ENCODE measurements at regions not wholly inside any gene's neighbourhood (a gene's known extent, or its start where the extent isn't known, plus 50 kb on each side); places are given as distances from the start of the nearest gene placed in this dataset.

DNA sequence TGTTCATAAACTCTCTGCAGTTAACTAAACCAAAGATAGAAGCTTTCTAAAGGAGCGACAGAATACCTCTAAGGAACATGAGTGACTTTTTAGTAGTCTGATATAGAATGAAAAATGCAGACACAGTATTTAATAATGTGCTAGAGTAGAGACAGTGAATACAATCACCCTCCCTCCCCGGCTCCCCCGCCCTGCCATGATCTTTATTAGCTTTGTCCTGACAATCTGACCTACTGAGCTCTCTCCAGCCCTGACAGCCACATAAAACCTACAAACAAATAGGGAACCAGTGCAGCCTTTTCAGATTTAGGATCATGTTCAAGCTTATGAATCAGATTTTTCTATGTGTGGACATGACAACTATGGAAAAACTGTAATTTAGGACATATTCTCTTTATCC, 777.6 kb upstream of the FANCL start:
- no peak for DNase-seq

GRCh38 chr2:59015027-59015426, 773.9 kb upstream of the FANCL start:
- no peak for DNase-seq

- no peak for DNase-seq
Observed at GRCh38 chr2:59012971-59013370, 771.8 kb upstream of the FANCL start.

DNA sequence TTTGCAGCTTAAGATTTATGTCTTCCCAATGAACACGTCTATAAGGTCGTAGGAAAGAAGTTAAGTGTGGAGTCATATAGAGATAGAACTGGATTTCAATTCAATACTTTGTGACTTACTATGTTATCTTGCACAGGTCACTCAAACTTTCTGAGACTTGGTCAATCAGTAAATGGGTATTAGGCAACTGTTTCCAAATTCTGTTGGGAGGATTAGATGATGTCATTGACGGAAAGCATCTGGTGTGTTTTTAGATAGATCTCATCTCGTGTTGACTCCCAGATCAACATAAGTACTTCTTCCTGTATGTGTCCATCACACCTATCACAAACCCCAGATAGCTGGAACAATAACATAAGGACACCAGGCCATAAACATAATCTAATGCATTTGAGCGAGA, 771.1 kb upstream of the FANCL start:
- no peak for DNase-seq

GRCh38 chr2:59008950-59009349, 767.8 kb upstream of the FANCL start:
- no peak for DNase-seq

- DNase-seq: no peak
Observed at GRCh38 chr2:59005836-59006615, 764.9 kb upstream of the FANCL start.

DNA sequence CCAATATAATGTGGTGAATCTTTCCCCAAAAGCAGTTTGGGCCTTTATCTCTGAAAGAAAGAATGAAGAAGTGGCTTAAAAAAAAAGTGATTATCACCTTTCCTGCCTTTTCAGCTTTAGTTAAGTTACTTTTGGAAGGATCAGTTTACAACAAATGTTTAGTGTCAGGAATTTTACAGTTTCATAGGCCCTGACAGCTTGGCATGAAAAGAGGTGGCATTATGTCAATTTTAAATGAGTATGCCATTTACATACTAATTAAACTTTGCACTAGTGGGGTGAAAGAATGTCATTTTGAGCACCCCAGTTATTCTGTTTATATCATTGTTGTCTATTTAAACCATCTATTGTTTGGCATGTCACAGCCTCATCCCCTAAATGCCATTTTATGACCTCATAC, 763.5 kb upstream of the FANCL start:
- DNase-seq: no peak

DNA sequence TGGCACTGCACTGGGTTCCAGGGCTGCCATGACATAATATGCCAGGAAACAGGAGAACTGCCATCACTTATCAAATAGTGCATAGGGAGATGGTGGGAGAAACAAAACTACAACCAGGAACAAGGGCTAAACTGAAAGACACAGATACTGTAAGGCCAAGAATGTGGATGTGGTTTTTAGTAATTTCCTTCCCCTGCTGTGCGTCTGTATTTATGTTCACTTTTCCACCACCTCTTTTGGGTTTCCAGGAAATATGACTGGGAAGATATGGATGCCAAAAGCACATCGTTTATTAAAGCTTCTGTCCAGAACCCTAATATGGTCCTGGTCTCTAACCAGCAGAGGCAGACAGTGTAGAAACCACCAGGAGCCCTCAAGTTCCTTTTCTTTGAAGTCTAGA, 759.7 kb upstream of the FANCL start:
- DNase-seq: no peak

GRCh38 chr2:58992062-58992706, 751.1 kb upstream of the FANCL start:
- DNase-seq: no peak

GRCh38 chr2:58991357-58991756, 750.2 kb upstream of the FANCL start:
- DNase-seq: no peak

GRCh38 chr2:58985541-58985940, 744.4 kb upstream of the FANCL start:
- DNase-seq: no peak

GRCh38 chr2:58984731-58985130, 743.6 kb upstream of the FANCL start:
- DNase-seq: no peak

- DNase-seq: no peak
Observed at GRCh38 chr2:58983111-58983510, 742.0 kb upstream of the FANCL start.

DNA sequence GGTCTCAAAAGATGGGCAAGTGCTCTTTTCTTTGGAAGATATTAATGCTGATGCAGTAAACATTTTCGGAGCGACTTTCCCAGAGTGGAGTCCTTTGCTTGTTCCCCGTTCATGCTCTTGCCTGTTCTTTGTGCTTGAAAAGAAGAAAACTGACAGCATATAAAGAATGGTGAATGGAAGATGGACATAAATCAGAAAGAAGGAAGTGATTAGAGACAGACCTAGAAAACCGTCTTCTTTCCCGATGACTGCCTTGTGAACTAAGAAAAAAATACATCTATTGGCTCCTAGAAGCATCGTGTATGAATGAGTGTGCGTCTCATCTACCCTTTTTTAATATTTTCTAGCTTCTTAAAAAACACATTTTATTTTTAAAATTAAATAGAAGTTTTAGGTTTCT, 740.1 kb upstream of the FANCL start:
- DNase-seq: no peak

DNA sequence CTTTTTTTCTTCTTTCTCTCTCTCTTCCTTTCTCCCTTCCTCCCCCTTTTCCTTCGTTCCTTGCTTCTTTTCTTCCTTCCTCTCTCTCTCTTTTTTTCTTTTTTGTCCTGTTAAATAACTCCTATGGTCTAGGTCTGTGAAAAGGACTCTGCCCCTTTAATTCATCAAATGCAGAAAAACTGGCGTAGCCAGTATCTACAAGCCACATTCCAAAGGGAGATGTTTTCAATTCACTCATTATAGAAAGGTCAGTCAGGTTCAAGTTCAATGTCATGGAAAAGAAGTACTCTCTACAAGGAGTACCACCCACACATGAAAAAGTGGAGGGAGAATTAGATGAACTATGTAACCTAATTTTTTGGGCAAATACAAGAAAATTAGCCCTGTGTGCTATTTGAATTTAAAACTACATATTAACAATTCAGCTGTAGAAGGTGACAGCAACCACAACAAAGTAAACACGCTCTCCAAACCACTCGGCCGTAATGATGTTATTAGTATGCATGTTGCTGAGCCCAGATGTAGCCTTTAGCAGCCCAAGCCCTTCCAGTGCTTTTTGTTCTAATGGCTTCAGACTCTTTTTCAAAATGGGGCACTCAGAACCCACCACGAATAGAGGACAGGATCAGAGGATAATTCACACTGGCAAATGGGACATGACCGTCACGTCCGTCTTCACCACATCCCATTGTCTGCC, 735.4 kb upstream of the FANCL start:
- DNase-seq: no peak

DNA sequence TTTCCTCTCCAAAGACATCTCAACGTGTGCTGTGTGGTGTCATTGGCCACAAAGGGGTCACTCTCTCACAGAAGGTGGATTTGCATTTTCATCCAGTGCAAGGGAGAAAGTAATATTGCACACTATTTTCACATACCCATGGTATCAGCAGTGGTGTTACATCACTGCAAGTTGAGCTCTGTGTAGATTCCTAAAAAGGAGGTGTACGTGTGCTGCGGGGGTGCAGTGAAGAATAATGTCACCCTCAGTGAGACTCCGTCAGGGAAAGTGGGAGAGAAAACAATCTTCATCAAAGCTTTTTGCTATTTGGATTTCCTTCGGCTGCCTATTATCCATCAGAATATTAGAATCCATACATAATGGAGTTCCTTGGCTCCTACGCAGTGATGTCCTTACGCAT, 733.8 kb upstream of the FANCL start:
- DNase-seq: no peak

DNA sequence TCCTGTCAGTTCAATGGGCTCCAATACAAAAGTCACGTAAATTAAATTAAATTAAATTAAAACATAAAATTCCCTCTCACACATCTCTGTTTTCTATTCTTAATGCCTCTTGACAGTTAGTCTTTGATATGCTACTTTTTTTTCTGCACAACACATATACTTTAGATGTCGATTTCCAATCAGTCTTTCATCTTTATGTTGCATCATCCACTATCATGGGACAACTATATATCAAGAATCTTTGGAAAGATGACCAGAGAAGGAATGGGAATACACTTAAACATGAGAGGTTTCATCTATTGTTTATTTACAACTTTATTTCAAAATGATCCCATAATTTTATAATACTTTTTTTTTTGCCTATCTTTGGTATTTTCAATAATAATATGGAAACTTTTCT, 733.3 kb upstream of the FANCL start:
- no peak for DNase-seq

DNA sequence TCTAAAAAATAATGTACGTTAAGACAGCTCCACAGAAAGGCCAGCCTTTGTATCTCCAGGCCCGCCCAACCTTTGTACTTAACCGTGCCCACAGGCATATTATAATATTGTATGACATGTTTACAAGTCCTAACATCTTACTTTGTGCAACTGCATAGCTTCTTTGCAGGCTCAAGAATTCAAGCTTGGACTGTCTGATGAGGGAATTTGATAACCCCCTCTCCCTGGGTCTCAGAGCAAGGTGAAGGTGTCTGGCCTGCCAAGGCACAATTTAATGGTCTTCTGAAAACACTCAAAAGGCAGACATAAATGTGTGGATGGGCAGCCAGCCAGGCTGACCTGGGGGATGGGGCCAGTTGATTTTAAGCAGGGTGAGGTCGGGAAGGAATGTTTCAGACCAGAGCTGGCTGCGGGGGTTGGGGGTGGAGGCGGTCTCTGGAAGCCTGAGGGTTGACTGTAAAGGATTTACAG, 732.7 kb upstream of the FANCL start:
- no peak for DNase-seq

DNA sequence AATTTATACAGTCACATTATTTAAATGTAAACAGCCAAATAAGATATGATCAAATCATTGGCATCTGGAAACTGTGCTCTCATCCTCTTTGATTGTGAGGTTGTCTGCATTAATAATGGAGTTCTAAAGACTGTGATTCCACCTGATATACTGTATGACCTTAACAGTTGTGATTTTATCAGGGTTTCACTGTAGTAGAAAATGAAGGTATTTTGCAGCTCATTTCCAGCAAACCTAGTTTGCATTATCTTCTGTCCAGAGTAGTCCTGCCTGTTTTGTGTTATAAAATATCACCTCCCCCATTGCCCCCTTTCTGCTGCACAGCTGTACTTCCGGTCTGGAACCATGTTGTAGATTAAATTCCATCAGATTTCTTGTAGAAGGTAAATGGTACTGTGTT, 731.6 kb upstream of the FANCL start:
- no peak for DNase-seq

- no peak for DNase-seq
Observed at GRCh38 chr2:58971511-58972360, 730.6 kb upstream of the FANCL start.

DNA sequence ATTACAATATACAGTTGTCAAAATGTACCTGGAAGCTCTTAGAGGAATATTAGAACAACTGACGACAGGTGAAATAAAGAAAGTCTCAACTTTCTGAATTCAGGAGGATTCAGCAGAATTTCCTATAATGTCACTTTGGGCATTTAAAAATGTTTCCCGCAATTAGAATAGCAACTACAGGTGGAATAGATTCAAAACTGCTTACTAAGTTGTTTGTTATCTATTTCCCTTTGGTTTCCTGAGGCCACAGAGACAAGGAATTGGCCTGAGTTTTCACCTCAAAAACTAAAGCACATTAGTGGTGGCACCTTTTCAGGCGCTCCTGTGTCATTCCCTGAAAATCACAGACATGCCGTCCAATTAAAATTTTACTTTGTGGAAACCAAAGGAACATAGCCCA, 729.2 kb upstream of the FANCL start:
- DNase-seq: no peak

DNA sequence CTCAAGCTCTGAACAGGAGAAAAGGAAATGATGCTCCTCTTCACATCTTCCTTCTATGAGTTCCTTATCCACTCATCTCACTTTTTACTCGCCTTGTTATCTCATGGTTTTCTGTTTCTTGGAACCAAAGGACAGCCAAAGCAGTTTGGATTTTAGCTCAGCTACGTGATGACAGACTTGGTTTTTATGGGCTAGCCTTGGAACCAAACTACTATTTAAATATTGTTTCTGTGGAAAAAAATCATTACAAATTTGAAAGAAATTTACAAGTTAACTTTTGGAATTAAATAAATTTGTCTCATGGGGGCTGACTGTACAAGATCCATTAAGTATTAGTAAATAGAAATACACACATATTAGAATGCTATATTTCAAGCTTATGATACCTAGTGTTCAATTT, 727.8 kb upstream of the FANCL start:
- DNase-seq: no peak

DNA sequence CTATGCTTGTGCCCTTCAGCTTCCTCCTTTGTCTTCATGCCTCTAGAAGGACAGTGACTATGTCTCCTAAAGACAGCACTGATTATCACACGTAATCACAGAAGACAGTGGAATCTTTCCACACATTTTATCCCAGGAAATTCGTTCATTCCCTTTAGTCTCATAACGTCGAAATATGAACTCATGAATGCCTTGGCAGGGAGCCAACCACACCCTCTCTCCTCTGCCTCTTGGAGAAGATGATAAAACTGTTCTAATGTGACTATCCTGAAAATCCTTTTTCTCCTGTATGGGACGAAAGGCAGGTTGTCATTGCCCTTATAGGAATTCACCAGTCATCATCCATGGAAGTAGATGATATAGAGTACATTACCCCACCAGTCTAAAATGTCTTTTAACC, 726.6 kb upstream of the FANCL start:
- DNase-seq: no peak
